ENCODE measurements at regions not wholly inside any gene's neighbourhood (a gene's known extent, or its start where the extent isn't known, plus 50 kb on each side); places are given as distances from the start of the nearest gene placed in this dataset.
"Not testable (repeated sequence)": the region's sequence is repeated elsewhere in the genome, so short reads cannot be mapped to it uniquely, and the experiment has no call there.

GRCh38 chr16:29224675-29225074 lies 181.8 kb downstream of the NPIPB11 start:
- not testable (repeated sequence) for H3K27ac ChIP-seq (ENCODE audit: low read length); H3K9me3 ChIP-seq (ENCODE audit: low read length); H3K4me3 ChIP-seq (ENCODE audit: low read length); H3K4me2 ChIP-seq (ENCODE audit: low read length); H3K9ac ChIP-seq (ENCODE audit: low read length); H4K20me1 ChIP-seq (ENCODE audit: insufficient read depth); H3F3A ChIP-seq (ENCODE audit: insufficient read depth, low read length, poor library complexity, severe bottlenecking); H3K79me2 ChIP-seq (replicated peaks; ENCODE audit: insufficient read depth, low read length); H3K27me3 ChIP-seq (ENCODE audit: insufficient read depth, low read depth, low read length); H3K9me2 ChIP-seq (ENCODE audit: insufficient read depth, low read length); H3K36me3 ChIP-seq (ENCODE audit: insufficient read depth, low read length); H2AFZ ChIP-seq (ENCODE audit: low read depth, low read length)

- H3K9me3 ChIP-seq (ENCODE audit: low read length); H3K9me2 ChIP-seq (ENCODE audit: insufficient read depth, low read length); H3K4me2 ChIP-seq (ENCODE audit: low read length); H4K20me1 ChIP-seq (ENCODE audit: insufficient read depth); H3K79me2 ChIP-seq (replicated peaks; ENCODE audit: insufficient read depth, low read length); H3K36me3 ChIP-seq (ENCODE audit: insufficient read depth, low read length); H3K27ac ChIP-seq (ENCODE audit: low read length); H3K27me3 ChIP-seq (ENCODE audit: insufficient read depth, low read depth, low read length); H3K4me3 ChIP-seq (ENCODE audit: low read length); H2AFZ ChIP-seq (ENCODE audit: low read depth, low read length); H3K9ac ChIP-seq (ENCODE audit: low read length); H3F3A ChIP-seq (ENCODE audit: insufficient read depth, low read length, poor library complexity, severe bottlenecking): not testable (repeated sequence)
These were observed 183.9 kb downstream of the NPIPB11 start for GRCh38 chr16:29222615-29223014.

DNA sequence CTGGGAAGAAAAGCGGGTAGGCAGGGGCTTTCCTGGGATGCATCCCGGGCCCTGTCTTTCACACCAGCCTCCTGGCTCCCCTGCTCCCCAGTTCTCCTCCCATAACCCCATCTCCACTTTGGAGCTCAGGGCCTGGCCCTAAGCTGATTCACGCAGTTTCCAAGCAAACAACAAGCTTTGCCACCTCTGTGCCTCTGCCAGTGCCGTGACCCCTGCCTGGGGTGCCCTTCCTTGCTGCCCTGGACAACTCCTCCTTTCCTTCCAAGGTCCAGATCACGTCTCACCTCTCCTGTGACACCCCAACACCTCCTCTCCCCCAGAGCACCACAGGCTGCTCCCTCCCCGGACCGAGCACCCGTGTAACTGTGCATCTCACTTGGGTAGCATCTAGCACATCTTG lies 184.5 kb downstream of the NPIPB11 start:
- not testable (repeated sequence) for H3K79me2 ChIP-seq (replicated peaks; ENCODE audit: insufficient read depth, low read length); H3K9me3 ChIP-seq (ENCODE audit: low read length); H2AFZ ChIP-seq (ENCODE audit: low read depth, low read length); H4K20me1 ChIP-seq (ENCODE audit: insufficient read depth); H3F3A ChIP-seq (ENCODE audit: insufficient read depth, low read length, poor library complexity, severe bottlenecking); H3K9ac ChIP-seq (ENCODE audit: low read length); H3K4me3 ChIP-seq (ENCODE audit: low read length); H3K9me2 ChIP-seq (ENCODE audit: insufficient read depth, low read length); H3K27ac ChIP-seq (ENCODE audit: low read length); H3K36me3 ChIP-seq (ENCODE audit: insufficient read depth, low read length); H3K27me3 ChIP-seq (ENCODE audit: insufficient read depth, low read depth, low read length); H3K4me2 ChIP-seq (ENCODE audit: low read length)

GRCh38 chr16:29221281-29221955 lies 185.1 kb downstream of the NPIPB11 start:
- H3K9ac ChIP-seq (ENCODE audit: low read length); H3K4me2 ChIP-seq (ENCODE audit: low read length): not testable (repeated sequence)

DNA sequence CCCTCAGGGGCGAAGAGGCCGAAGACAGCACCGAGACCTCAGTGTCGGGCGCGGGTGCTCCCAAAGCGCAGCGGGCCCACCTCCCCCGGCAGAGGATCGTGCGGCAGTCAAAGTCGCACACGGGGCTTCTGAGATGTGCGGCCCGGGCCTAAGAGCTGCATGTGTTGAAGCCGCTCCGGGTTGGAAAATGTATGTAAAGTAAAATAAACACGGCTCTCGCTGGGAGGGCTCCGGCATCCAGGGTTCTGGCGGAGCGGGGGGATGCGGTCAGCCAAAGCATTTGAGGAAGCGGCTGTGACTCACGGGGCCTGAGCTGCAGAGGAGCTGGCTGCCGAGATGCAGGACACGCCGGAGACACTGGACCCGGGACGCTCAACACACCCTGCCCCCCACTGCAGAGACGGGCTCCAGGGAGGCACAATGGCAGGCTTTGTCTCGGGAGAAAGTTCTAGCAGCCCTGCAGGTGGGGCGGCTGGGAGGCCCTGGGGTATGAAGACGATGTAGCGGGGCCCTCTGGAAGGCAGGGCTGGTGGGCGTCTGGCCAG lies 185.8 kb downstream of the NPIPB11 start:
- not testable (repeated sequence) for H2AFZ ChIP-seq (ENCODE audit: low read depth, low read length); H3K9me3 ChIP-seq (ENCODE audit: low read length); H3K79me2 ChIP-seq (replicated peaks; ENCODE audit: insufficient read depth, low read length); H3F3A ChIP-seq (ENCODE audit: insufficient read depth, low read length, poor library complexity, severe bottlenecking); H4K20me1 ChIP-seq (ENCODE audit: insufficient read depth); H3K4me2 ChIP-seq (ENCODE audit: low read length); H3K4me3 ChIP-seq (ENCODE audit: low read length); H3K27me3 ChIP-seq (ENCODE audit: insufficient read depth, low read depth, low read length); H3K9me2 ChIP-seq (ENCODE audit: insufficient read depth, low read length); H3K36me3 ChIP-seq (ENCODE audit: insufficient read depth, low read length); H3K9ac ChIP-seq (ENCODE audit: low read length); H3K27ac ChIP-seq (ENCODE audit: low read length)

More at GRCh38 chr16:29221281-29221955, 185.1 kb downstream of the NPIPB11 start:
- H3K4me3 ChIP-seq (ENCODE audit: low read length); H3K27ac ChIP-seq (ENCODE audit: low read length); H3K27me3 ChIP-seq (ENCODE audit: insufficient read depth, low read depth, low read length); H3K9me2 ChIP-seq (ENCODE audit: insufficient read depth, low read length); H3F3A ChIP-seq (ENCODE audit: insufficient read depth, low read length, poor library complexity, severe bottlenecking); H3K79me2 ChIP-seq (replicated peaks; ENCODE audit: insufficient read depth, low read length); H3K9me3 ChIP-seq (ENCODE audit: low read length); H2AFZ ChIP-seq (ENCODE audit: low read depth, low read length); H4K20me1 ChIP-seq (ENCODE audit: insufficient read depth); H3K36me3 ChIP-seq (ENCODE audit: insufficient read depth, low read length): not testable (repeated sequence)

DNA sequence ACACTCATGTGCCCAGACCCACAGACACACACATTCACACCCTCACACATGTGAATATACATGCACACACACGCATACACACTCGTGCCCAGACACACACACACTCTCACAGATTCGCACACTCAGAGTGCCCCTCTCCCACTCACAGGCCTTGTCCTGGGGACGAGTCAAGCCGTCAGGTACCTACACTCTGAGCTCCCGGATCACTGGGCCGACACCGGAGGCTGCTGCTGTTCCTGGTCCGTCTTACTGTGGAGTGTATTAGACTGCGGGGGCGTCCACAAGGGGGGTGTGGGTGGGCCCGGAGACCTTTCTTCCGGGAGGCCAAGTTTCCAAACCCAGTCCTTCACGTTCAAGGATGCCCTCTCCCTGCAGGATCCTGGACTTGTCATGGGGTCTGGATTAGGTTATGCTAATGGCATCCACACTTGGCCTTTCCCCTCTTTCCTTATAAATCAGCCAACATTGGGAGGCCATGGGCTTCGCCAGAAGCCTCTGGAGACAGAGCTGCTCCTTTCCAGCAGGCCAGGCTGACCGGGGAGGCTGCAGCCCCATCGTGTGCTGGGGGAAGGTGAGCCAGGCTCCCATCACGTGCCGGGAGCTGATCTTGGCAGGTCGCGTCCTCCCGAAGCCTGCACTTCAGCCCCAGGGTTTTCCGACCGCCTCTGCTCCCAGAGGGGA lies 186.4 kb downstream of the NPIPB11 start:
- H2AFZ ChIP-seq (ENCODE audit: low read depth, low read length); H3K9me3 ChIP-seq (ENCODE audit: low read length); H3K9ac ChIP-seq (ENCODE audit: low read length); H3K36me3 ChIP-seq (ENCODE audit: insufficient read depth, low read length); H3K27me3 ChIP-seq (ENCODE audit: insufficient read depth, low read depth, low read length); H3K4me3 ChIP-seq (ENCODE audit: low read length); H4K20me1 ChIP-seq (ENCODE audit: insufficient read depth); H3K9me2 ChIP-seq (ENCODE audit: insufficient read depth, low read length); H3K4me2 ChIP-seq (ENCODE audit: low read length); H3F3A ChIP-seq (ENCODE audit: insufficient read depth, low read length, poor library complexity, severe bottlenecking); H3K27ac ChIP-seq (ENCODE audit: low read length); H3K79me2 ChIP-seq (replicated peaks; ENCODE audit: insufficient read depth, low read length): not testable (repeated sequence)

GRCh38 chr16:29219562-29219961 lies 186.9 kb downstream of the NPIPB11 start:
- H3K9me2 ChIP-seq (ENCODE audit: insufficient read depth, low read length); H3F3A ChIP-seq (ENCODE audit: insufficient read depth, low read length, poor library complexity, severe bottlenecking); H3K4me2 ChIP-seq (ENCODE audit: low read length); H3K4me3 ChIP-seq (ENCODE audit: low read length); H3K27me3 ChIP-seq (ENCODE audit: insufficient read depth, low read depth, low read length); H3K9me3 ChIP-seq (ENCODE audit: low read length); H2AFZ ChIP-seq (ENCODE audit: low read depth, low read length); H3K27ac ChIP-seq (ENCODE audit: low read length); H3K79me2 ChIP-seq (replicated peaks; ENCODE audit: insufficient read depth, low read length); H4K20me1 ChIP-seq (ENCODE audit: insufficient read depth); H3K9ac ChIP-seq (ENCODE audit: low read length); H3K36me3 ChIP-seq (ENCODE audit: insufficient read depth, low read length): not testable (repeated sequence)

GRCh38 chr16:29218649-29219048 lies 187.9 kb downstream of the NPIPB11 start:
- not testable (repeated sequence) for H3K27me3 ChIP-seq (ENCODE audit: insufficient read depth, low read depth, low read length); H3F3A ChIP-seq (ENCODE audit: insufficient read depth, low read length, poor library complexity, severe bottlenecking); H2AFZ ChIP-seq (ENCODE audit: low read depth, low read length); H3K4me2 ChIP-seq (ENCODE audit: low read length); H3K4me3 ChIP-seq (ENCODE audit: low read length); H3K9me2 ChIP-seq (ENCODE audit: insufficient read depth, low read length); H4K20me1 ChIP-seq (ENCODE audit: insufficient read depth); H3K9me3 ChIP-seq (ENCODE audit: low read length); H3K9ac ChIP-seq (ENCODE audit: low read length); H3K36me3 ChIP-seq (ENCODE audit: insufficient read depth, low read length); H3K27ac ChIP-seq (ENCODE audit: low read length); H3K79me2 ChIP-seq (replicated peaks; ENCODE audit: insufficient read depth, low read length)
